ENCODE measurements at regions not wholly inside any gene's neighbourhood (a gene's known extent, or its start where the extent isn't known, plus 50 kb on each side); places are given as distances from the start of the nearest gene placed in this dataset.

- Histone ChIP-seq H3K27me3 (ENCODE audit: control insufficient read depth, insufficient read depth, low read length, poor library complexity, severe bottlenecking) (no peaks in the 10 kb centered on the region), H3K27ac (ENCODE audit: insufficient read depth, low read depth, low read length, poor library complexity, severe bottlenecking) (no peak overlapping the region), H3K4me3 (ENCODE audit: insufficient read depth, low read depth, low read length) (no peak overlapping the region), H3K36me3 (ENCODE audit: control insufficient read depth, insufficient read depth, low read length) (no peaks in the 10 kb centered on the region), H3K4me1 (ENCODE audit: control insufficient read depth, insufficient read depth, low read length) (no peaks in the 10 kb centered on the region), H3K9me3 (ENCODE audit: control insufficient read depth, low read length) (no peaks in the 10 kb centered on the region)
- 94 to 96% methylated on average over 3 of the region's 3 CpGs for WGBS, 2 experiments
Measured at GRCh38 chr10:43001427-43001795, 75.5 kb upstream of the RET start.

- H3K36me3 ChIP-seq (ENCODE audit: control insufficient read depth, insufficient read depth, low read length), result no peaks in the 10 kb centered on the region
- no peak overlapping the region for H3K4me3 ChIP-seq (ENCODE audit: insufficient read depth, low read depth, low read length)
- no peaks in the 10 kb centered on the region for H3K27me3 ChIP-seq (ENCODE audit: control insufficient read depth, insufficient read depth, low read length, poor library complexity, severe bottlenecking)
- H3K9me3 ChIP-seq (ENCODE audit: control insufficient read depth, low read length), result no peaks in the 10 kb centered on the region
- WGBS, 2 experiments, result 81 to 85% methylated on average over 6 of the region's 6 CpGs
- H3K27ac ChIP-seq (ENCODE audit: insufficient read depth, low read depth, low read length, poor library complexity, severe bottlenecking), result no peak overlapping the region
- H3K4me1 ChIP-seq (ENCODE audit: control insufficient read depth, insufficient read depth, low read length), result no peaks in the 10 kb centered on the region
Measured at GRCh38 chr10:43002596-43002995, 74.3 kb upstream of the RET start.

GRCh38 chr10:43006490-43006889, 70.4 kb upstream of the RET start:
- H3K27ac ChIP-seq (ENCODE audit: insufficient read depth, low read depth, low read length, poor library complexity, severe bottlenecking), result no peak overlapping the region
- 80 to 100% methylated on average over 1 of the region's 1 CpG for WGBS, 2 experiments
- no peak overlapping the region for H3K4me3 ChIP-seq (ENCODE audit: insufficient read depth, low read depth, low read length)
- no peaks in the 10 kb centered on the region for H3K4me1 ChIP-seq (ENCODE audit: control insufficient read depth, insufficient read depth, low read length)
- no peaks in the 10 kb centered on the region for H3K36me3 ChIP-seq (ENCODE audit: control insufficient read depth, insufficient read depth, low read length)
- H3K9me3 ChIP-seq (ENCODE audit: control insufficient read depth, low read length), result peaks cover under 1% of the 10 kb centered on the region
- H3K27me3 ChIP-seq (ENCODE audit: control insufficient read depth, insufficient read depth, low read length, poor library complexity, severe bottlenecking), result no peaks in the 10 kb centered on the region

GRCh38 chr10:43012578-43012977, 64.3 kb upstream of the RET start:
- Histone ChIP-seq H3K27ac (ENCODE audit: insufficient read depth, low read depth, low read length, poor library complexity, severe bottlenecking) (no peak overlapping the region), H3K36me3 (ENCODE audit: control insufficient read depth, insufficient read depth, low read length) (no peaks in the 10 kb centered on the region), H3K27me3 (ENCODE audit: control insufficient read depth, insufficient read depth, low read length, poor library complexity, severe bottlenecking) (no peaks in the 10 kb centered on the region), H3K4me1 (ENCODE audit: control insufficient read depth, insufficient read depth, low read length) (no peaks in the 10 kb centered on the region), H3K4me3 (ENCODE audit: insufficient read depth, low read depth, low read length) (no peak overlapping the region), H3K9me3 (ENCODE audit: control insufficient read depth, low read length) (peaks cover 5% of the 10 kb centered on the region)
- WGBS, 2 experiments, result 14 to 21% methylated on average over 2 of the region's 2 CpGs

- Histone ChIP-seq H3K4me1 (ENCODE audit: control insufficient read depth, insufficient read depth, low read length) (no peaks in the 10 kb centered on the region), H3K9me3 (ENCODE audit: control insufficient read depth, low read length) (peaks cover 5% of the 10 kb centered on the region), H3K36me3 (ENCODE audit: control insufficient read depth, insufficient read depth, low read length) (no peaks in the 10 kb centered on the region), H3K27ac (ENCODE audit: insufficient read depth, low read depth, low read length, poor library complexity, severe bottlenecking) (no peak overlapping the region), H3K27me3 (ENCODE audit: control insufficient read depth, insufficient read depth, low read length, poor library complexity, severe bottlenecking) (no peaks in the 10 kb centered on the region), H3K4me3 (ENCODE audit: insufficient read depth, low read depth, low read length) (no peak overlapping the region)
- 86 to 100% methylated on average over 1 of the region's 1 CpG for WGBS, 2 experiments
Measured at GRCh38 chr10:43013065-43013464, 63.8 kb upstream of the RET start.

- 94 to 95% methylated on average over 3 of the region's 3 CpGs for WGBS, 2 experiments
- no peaks in the 10 kb centered on the region for H3K9me3 ChIP-seq (ENCODE audit: control insufficient read depth, low read length)
- no peaks in the 10 kb centered on the region for H3K36me3 ChIP-seq (ENCODE audit: control insufficient read depth, insufficient read depth, low read length)
- H3K27me3 ChIP-seq (ENCODE audit: control insufficient read depth, insufficient read depth, low read length, poor library complexity, severe bottlenecking), result peaks cover 21% of the 10 kb centered on the region
- no peak overlapping the region for H3K4me3 ChIP-seq (ENCODE audit: insufficient read depth, low read depth, low read length)
- no peak overlapping the region for H3K27ac ChIP-seq (ENCODE audit: insufficient read depth, low read depth, low read length, poor library complexity, severe bottlenecking)
- H3K4me1 ChIP-seq (ENCODE audit: control insufficient read depth, insufficient read depth, low read length), result peaks cover 16% of the 10 kb centered on the region
Measured at GRCh38 chr10:43024524-43024923, 52.3 kb upstream of the RET start.

- Histone ChIP-seq H3K4me1 (ENCODE audit: control insufficient read depth, insufficient read depth, low read length) (peaks cover 16% of the 10 kb centered on the region), H3K4me3 (ENCODE audit: insufficient read depth, low read depth, low read length) (no peak overlapping the region), H3K36me3 (ENCODE audit: control insufficient read depth, insufficient read depth, low read length) (no peaks in the 10 kb centered on the region), H3K27me3 (ENCODE audit: control insufficient read depth, insufficient read depth, low read length, poor library complexity, severe bottlenecking) (peaks cover 21% of the 10 kb centered on the region), H3K9me3 (ENCODE audit: control insufficient read depth, low read length) (no peaks in the 10 kb centered on the region), H3K27ac (ENCODE audit: insufficient read depth, low read depth, low read length, poor library complexity, severe bottlenecking) (no peak overlapping the region)
- WGBS, 2 experiments, result 80 to 85% methylated on average over 11 of the region's 11 CpGs
Measured at GRCh38 chr10:43024942-43025700, 51.7 kb upstream of the RET start.

GRCh38 chr10:43026039-43026973, 50.6 kb upstream of the RET start:
- peaks cover 16% of the 10 kb centered on the region for H3K4me1 ChIP-seq (ENCODE audit: control insufficient read depth, insufficient read depth, low read length)
- H3K36me3 ChIP-seq (ENCODE audit: control insufficient read depth, insufficient read depth, low read length), result no peaks in the 10 kb centered on the region
- peaks cover 21% of the 10 kb centered on the region for H3K27me3 ChIP-seq (ENCODE audit: control insufficient read depth, insufficient read depth, low read length, poor library complexity, severe bottlenecking)
- H3K9me3 ChIP-seq (ENCODE audit: control insufficient read depth, low read length), result no peaks in the 10 kb centered on the region
- 19 to 20% methylated on average over 41 of the region's 41 CpGs for WGBS, 2 experiments
- H3K4me3 ChIP-seq (ENCODE audit: insufficient read depth, low read depth, low read length), result peak overlapping the region; percentile 18
- no peak overlapping the region for H3K27ac ChIP-seq (ENCODE audit: insufficient read depth, low read depth, low read length, poor library complexity, severe bottlenecking)
